ENCODE measurements at regions not wholly inside any gene's neighbourhood (a gene's known extent, or its start where the extent isn't known, plus 50 kb on each side); places are given as distances from the start of the nearest gene placed in this dataset.
"Not testable (repeated sequence)": the region's sequence is repeated elsewhere in the genome, so short reads cannot be mapped to it uniquely, and the experiment has no call there.

DNA sequence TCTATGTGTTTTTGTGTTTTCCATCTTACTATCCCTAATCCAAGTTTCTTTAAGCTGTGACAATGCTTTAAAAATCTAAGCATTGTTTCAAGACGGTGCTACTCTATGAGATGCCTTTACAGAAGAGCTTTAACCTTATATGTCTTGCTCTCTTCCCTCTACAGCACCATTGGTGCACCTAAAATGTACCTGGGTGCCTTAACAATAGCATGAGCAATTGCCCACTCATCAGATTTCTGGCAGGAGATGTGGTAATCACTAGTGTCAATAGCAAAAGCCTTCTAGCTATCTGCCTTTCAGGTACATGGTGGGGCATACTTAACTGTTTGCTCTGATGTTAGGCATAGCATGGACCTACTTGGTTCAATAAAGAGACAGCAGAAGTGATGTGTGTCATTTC lies 222.3 kb upstream of the KIF2A start:
- no peak for DNase-seq (ENCODE audit: low read depth in 4 of 4, low spot score in 1 of 4)

DNA sequence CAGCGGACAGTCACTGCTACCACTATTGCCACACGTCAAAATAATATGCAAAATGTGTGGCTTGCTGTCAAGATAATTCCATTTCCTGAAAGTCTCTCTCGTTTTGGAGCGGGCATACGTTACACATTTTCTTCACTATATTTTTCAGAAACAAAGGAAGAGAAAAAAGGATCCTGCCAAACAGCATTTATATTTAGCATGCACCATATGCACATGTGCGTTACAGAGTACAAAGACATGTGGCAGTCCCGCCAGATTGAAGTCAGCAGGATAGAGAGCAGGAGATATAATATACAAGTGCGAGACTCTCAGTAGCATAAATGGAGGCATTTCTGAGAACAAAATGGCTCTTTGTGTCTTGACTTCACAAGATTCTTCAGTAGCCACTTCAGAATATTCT lies 221.6 kb upstream of the KIF2A start:
- DNase-seq (ENCODE audit: low read depth in 4 of 4, low spot score in 1 of 4), result no peak

DNA sequence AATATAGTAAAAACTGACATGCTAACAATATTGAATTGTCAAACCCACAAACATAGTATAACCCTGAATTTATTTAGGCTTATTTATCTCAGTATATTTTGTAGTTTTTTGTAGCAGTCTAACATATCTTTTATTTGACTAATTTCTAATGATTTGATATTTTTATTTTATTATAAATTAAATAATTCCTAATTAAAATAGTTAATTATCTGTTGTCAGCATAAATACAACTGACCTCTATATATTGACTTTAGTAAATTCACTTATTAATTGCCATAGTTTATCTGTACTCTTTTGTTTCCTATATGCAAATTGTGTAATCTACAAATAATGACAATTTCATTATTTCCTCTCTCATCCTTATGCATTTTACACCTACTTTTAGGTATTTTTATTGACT lies 215.1 kb upstream of the KIF2A start:
- DNase-seq (ENCODE audit: low read depth in 4 of 4, low spot score in 1 of 4), result no peak

DNA sequence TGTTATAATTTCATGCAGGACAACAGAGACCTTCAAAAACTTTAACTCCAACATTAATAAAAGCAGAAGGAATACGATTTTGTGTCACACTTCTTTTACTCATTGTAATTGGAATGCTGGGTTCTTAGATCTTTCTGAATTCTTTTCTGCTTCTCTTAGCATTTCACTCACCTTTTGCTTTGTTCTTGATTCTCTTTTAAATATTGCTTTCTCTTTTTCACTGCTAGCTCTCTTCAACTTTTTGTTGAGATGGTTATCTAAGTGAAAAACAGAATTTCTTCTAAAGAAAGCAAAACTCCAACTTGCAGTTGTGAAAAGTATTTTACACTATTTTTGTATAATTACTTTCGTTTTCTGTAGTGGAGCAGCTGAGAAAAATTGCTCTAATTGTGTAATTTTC lies 212.6 kb upstream of the KIF2A start:
- no peak for DNase-seq (ENCODE audit: low read depth in 4 of 4, low spot score in 1 of 4)

DNA sequence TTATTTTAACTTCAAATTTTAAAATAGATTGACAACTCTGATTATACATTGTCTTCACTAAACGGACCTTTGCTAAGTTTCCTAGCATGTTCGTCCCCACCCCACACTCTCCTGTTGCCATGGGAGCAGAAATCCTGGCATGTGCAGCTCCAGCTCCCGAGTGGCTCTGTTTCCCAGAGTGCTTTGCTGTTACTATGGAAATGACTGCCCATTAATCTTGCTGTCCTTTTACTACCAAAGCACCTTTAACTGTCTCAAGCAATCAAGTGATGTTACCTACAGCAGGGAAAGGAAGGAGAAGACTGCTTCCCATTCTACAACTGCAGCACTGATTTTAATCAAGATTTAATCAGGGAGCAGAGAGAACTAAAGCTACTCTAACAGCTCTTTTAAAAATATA lies 212.0 kb upstream of the KIF2A start:
- DNase-seq (ENCODE audit: low read depth in 4 of 4, low spot score in 1 of 4), result no peak

DNA sequence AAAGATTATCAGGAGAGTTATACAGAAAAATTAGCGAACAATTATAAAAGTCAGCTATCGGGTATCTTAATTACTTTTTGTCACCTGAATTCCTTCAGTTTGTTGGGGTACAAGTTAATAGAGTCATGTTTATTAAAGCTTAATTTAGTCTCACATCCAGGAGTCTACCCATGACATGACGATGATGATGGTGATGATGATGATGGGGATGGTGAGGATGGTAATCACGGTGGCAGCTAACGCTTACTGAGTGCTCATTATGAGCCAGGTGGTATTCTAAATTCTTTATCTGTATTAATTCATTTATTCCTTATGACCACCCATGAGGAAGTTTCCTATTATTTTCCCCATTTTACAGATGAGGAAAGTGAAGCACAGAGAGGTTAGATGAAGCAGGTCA lies 208.6 kb upstream of the KIF2A start:
- no peak for DNase-seq (ENCODE audit: low read depth in 4 of 4, low spot score in 1 of 4)

DNA sequence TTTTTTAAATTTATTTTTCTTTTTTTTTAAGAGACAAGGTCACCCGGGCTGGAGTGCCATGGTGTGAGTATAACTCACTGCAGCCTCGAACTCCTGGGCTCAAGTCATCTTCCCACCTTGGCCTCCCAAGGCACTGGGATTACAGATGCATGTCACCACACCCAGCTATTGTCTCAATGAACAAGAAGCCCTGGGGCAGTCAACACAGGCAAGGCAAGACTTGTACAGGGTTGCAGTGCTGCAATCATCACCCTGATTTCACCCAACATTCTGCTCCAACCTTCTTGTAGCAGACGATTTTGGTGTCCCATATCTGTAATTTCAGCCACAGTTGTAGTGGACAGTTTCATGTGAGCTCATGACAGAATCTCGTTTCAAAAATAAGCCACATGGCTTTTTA lies 205.8 kb upstream of the KIF2A start:
- DNase-seq (ENCODE audit: low read depth in 4 of 4, low spot score in 1 of 4), result no peak

DNA sequence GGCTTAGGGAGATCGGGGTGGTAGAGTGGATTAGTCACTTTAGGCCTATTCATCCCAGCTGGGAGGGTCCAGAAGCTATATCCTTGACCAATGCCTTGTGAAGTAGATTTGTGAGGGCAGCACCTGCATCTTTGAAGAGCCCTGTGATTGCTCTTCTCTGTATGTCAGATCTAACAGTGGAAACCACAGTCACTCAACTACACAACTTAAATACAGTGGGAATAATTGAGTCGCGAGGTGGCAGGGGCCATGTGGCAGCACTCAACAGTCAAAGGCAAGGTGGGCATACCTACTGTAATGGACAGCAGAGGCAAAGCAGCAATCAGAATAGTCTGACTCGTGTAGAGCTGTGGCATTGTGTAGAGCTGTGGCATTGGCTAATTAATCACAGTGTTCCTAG lies 202.1 kb upstream of the KIF2A start:
- not testable (repeated sequence) for DNase-seq (ENCODE audit: low read depth in 4 of 4, low spot score in 1 of 4)

DNA sequence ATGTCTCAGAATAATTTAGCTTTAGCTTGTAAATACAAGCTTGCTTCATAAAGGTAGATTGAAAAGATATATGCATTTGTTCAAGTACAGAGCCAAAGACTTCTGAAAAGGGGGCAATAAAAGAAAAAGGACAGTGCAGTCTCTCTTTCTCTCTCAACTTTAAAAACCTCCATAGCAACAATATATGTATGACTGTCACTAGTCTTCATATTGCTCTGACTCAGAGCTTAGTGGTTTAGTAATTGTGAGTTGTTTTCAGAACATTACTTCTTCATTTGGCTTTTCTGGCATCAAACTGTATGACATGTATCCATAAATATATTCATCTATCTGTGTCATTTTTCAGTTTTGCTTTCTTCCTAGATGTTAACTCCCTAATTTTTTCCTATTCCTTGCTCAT lies 194.6 kb upstream of the KIF2A start:
- DNase-seq (ENCODE audit: low read depth in 4 of 4, low spot score in 1 of 4), result no peak

DNA sequence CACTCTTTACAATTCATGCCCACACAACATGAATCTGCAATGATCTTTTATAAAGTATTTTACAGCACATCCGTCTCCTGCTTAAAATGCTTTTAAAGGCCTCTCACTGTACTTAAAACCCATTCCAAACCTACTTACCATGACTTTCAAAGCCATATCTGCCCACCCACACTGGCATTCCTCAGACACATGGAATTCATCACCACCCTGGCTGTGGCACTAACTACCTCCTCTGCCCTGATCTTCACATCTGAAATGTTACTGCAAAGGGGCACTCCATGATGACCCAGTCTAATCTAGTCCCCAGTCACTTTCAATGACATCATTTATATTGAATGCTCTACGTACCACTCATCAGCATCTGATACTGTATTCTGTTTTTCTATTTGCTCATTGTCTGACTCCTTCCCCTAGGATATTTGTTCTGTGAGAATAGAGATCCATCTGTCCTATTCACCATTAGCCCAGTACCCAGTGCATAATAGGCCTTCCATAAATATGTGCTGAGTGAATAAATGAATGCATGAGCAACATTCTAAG lies 193.2 kb upstream of the KIF2A start:
- no peak for DNase-seq (ENCODE audit: low read depth in 4 of 4, low spot score in 1 of 4)

DNA sequence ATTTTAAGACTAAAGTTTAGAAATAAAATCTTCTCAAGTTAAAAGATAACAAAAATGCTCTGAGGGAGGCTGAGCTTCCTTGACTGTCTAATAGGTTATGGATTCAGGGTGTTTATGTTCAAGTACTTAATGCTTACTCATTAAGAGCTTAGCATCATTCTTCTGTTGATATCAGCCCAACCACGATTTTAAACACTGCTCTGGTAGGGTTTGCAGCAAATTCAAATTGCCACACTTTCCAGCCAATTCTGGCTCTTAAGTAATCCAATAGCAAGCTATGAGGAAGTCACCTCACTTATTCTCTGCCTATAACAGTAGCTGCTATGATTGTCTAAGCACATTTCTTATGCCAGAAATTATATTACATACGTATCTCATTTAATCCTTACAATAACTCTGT lies 191.0 kb upstream of the KIF2A start:
- no peak for DNase-seq (ENCODE audit: low read depth in 4 of 4, low spot score in 1 of 4)

DNA sequence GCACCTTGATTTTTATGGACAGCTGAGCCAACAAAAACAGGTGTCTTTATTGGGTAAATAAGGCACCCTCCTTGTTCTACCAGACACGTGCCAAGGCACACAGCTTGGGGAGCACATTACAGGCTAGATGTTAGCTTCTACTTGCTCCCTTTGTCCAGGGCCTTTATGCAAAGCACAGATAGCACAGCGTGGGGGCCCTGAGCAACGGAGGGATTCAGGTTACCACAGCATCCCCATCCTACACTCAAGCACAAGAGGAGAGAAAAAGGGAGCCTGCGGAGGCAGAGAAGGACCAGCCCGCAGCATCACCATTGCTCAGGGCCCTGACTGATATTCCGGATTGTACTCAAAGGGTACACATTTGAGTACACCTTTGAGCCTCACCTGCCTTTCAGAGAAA lies 181.7 kb upstream of the KIF2A start:
- no peak for DNase-seq (ENCODE audit: low read depth in 4 of 4, low spot score in 1 of 4)

DNA sequence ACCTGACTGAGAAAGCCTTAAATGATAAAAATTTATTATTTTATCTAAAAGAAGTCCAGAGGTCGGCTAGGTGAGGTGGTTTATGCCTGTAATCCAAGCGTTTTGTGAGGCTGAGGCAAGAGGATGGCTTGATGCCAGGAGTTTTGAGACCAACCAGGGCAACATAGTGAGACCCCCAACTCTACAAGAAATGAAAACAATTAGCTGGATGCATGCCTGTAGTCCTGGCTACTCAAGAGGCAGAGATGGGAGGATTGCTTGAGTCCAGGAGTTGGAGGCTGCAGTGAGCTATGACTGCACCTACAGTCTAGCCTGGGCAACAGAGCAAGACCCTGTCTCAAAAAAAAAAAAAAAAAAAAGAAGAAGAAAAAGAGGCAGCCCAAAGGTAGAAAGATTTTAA lies 179.9 kb upstream of the KIF2A start:
- DNase-seq (ENCODE audit: low read depth in 4 of 4, low spot score in 1 of 4), result no peak

DNA sequence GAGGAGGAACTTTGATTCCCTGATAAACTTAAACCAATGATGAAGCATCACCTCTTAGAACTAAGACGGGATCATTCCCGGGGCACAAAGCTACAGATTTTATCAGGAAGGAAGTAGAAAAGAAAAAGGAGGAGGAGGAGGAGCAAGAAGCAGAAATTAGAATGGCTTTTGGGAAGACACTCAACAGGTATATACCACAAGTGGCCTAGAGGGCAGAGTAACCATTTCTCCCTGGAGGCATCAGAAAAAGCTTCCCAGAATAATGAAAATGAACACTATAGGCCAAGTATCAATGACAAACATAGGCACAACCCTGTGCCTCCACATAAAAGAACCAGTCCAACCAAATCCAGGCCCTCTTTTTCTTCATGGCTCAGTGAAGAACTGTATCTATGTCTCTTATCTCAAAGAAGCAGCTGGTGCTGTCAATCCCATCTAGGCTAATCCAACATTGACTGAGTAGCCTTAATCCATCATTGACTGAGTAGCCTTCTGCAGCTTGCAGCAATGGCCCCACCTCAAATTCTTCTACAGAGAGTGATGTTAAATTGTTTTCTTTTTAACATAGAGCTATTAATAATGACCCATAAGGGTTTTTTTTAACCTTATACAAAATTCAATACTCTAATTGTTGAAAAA lies 178.8 kb upstream of the KIF2A start:
- DNase-seq (ENCODE audit: low read depth in 4 of 4, low spot score in 1 of 4), result no peak

DNA sequence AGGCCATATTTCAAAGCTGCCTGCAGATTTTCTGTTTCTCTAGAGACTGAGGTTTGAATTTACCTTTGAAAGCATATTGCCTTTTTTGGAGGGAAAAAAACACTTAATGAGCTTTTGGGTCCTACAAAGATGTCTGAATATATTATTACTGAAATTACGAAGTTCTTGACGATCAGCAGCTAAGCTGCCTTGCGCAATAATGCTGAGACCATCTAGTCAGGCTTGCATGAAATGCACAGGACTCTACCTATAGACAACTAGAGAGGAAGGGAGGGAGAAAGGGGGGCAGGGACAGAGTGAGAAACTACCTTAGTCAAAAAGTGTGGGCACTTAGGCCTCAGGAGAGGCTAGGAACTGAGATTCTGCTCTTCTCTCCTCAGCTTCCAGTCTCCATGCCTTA lies 175.9 kb upstream of the KIF2A start:
- DNase-seq (ENCODE audit: low read depth in 4 of 4, low spot score in 1 of 4), result no peak

DNA sequence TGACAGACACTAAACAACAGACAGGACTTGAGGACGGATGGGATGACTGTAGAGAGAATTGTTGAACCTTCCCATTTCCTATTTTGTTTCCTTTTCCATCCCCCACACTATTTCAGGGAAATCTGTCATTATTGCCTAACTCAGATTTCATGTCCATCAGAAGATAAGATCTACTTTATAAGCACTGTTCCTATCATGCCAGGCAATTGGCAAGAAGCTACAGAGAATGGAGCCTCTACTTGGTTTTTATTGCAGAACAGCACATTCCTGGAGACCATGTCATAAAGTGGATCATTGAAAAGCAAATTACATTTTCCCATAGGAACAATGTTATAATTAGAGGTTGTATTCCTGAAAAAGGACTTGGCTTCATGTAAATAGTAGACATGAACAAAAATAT lies 173.7 kb upstream of the KIF2A start:
- DNase-seq (ENCODE audit: low read depth in 4 of 4, low spot score in 1 of 4), result no peak

DNA sequence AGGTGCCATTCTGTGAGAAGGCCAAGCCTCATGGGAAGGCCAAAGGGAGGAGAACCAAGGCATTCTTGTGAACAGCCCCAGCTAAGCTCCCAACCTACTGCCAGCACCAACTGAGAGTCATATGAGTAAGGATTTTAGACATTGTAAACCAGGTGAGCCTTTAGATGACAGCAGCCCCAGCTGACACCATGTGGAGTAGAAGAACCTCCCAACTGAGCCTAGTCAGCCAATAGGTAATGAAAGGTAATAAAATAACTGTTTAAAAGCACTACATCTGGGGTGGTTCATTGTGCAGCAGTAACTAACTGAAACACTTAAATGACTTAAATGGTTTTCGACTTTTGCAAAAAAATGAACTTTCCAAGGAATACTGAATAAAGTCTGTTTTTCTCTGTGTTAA lies 172.6 kb upstream of the KIF2A start:
- DNase-seq (ENCODE audit: low read depth in 4 of 4, low spot score in 1 of 4), result no peak

DNA sequence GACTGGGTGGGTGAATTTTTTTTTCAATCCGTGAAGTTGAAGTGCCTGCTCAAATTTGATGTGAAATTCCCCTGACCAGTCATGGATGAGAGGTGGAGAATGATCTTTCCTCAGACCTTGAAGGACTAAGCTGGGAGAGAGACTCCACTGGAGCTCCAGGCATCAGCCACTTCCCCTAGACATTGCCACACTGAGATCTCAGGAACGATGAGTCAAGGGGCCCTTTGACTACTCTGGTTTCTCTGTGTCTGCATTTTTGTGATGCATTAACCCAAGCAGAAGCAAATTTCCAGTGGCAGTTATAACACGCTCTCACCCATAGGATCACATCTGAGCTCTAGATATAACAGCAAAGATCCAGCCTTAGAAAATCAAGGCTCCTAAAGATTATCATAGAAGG lies 171.2 kb upstream of the KIF2A start:
- DNase-seq (ENCODE audit: low read depth in 4 of 4, low spot score in 1 of 4), result no peak

DNA sequence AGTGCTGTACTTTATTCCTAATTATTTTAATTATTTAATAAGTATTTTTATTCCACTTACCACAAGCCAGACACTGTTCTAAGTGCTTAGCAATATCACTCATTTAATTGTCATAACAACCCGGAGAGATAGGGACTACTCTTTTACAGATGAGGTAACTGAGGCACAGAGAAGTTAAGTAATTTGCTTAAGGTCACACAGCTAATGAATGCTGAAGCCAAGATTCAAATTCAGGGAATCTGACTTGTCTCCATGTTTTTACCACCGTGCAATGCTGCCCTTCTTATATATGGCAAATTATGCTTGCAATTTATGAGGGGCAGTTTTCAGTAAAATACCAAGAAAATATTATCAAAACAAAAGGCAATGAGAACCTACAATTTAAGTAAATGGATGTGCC lies 168.4 kb upstream of the KIF2A start:
- no peak for DNase-seq (ENCODE audit: low read depth in 4 of 4, low spot score in 1 of 4)

DNA sequence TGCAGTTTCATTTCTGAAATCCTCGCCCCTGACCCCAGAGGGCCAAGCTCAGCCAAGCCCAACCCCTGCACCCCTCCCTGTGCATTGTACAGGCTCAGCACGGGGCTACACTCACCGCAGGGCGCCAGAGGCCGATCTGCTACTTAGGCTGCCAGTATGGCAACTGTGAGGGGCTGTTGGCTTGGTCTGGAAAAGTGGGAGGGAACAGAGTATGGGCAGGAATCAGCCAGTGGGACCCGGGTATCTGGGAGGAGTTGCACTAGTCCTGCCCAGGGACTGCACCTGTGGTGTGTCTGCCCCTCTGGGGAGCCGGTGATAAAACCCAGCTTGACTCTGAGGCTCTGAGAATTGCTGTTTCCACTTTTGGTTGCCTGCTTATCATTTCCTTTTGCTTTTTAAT lies 167.4 kb upstream of the KIF2A start:
- DNase-seq (ENCODE audit: low read depth in 4 of 4, low spot score in 1 of 4), result no peak

DNA sequence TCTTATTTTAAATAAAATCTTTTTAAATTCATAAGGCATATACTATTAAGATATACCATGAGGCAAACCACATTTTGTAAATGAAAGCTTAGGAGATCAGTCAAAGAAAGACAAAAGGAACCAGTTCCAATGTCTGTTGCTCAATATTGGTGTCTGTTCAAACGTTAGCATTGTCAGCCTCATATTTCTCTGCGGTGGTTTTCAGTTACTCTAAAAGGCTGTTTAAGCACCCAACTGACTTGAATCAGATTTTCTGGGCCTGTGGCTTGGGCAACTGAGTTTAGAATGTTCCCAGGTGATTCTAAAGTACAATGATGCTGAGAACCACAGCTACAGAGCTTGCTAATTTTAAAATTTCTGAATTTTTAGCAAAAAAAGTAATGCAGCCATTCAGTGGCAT lies 166.3 kb upstream of the KIF2A start:
- DNase-seq (ENCODE audit: low read depth in 4 of 4, low spot score in 1 of 4), result no peak

DNA sequence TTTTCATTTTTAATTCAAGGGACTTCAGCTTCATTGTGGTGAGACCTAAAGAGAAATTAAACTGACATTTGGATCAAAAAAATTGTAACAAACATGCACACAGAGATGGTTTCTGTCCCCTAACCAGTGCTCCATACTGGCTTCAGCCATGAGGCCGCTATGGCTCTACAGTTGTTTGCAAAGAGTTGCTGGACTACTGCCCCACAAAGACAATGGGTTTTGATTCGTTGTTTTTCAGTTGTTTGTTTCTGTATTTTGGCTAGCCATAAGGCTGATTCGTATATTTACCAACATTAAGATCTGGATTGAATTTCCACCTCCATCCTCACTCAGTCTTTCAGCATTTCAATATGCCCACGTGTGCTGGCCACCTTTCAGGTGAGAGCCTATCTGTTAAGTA lies 163.7 kb upstream of the KIF2A start:
- no peak for DNase-seq (ENCODE audit: low read depth in 4 of 4, low spot score in 1 of 4)
